Gastrocnemius medialis (tissue), 4 donors: ENCODE measurements at regions not wholly inside any gene's neighbourhood (a gene's known extent, or its start where the extent isn't known, plus 50 kb on each side); places are given as distances from the start of the nearest gene placed in this dataset.

Source experiments
- ATAC-seq, 2 donors: fragments of 150-250 bp; one replicate each; pipeline ENCODE4 v1.9.1; 2016
- DNase-seq, 2 donors: peaks; one replicate each; pipeline ENCODE4 v3.0.0-alpha.2; 2019
- H3K27ac ChIP-seq, 4 donors: fragments of 200-600 bp; sonication (generic); 1 replicate in 1 of 4; 2 replicates in 3 of 4; pipeline ENCODE4 v1.5.1; 2016 to 2018; ENCODE audit warnings: mild to moderate bottlenecking in 2 of 4, moderate library complexity in 1 of 4
- H3K27me3 ChIP-seq, 3 donors: fragments of 200-600 bp; sonication (generic) in 2 of 3; 1 replicate in 1 of 3; 2 replicates in 2 of 3; pipeline versions ENCODE4 v1.5.1 to v1.6.0; 2016 to 2019; ENCODE audit warnings: mild to moderate bottlenecking in 1 of 3, moderate library complexity in 1 of 3
- H3K36me3 ChIP-seq, 2 donors: fragments of 200-600 bp; sonication (generic) in 1 of 2; one replicate each; pipeline ENCODE4 v1.5.1; 2017 to 2018
- H3K4me1 ChIP-seq, 2 donors: fragments of 200-600 bp; sonication (generic) in 1 of 2; one replicate each; pipeline ENCODE4 v1.5.1; 2016 to 2017; ENCODE audit warnings: mild to moderate bottlenecking in 2 of 2
- H3K4me3 ChIP-seq, 4 donors: fragments of 200-600 bp; sonication (generic) in 3 of 4; 1 replicate in 1 of 4; 2 replicates in 3 of 4; pipeline ENCODE4 v1.5.1; 2016 to 2019; ENCODE audit warnings: mild to moderate bottlenecking in 2 of 4
- H3K9me3 ChIP-seq, 3 donors: fragments of 200-600 bp; sonication (generic) in 2 of 3; 1 replicate in 1 of 3; 2 replicates in 2 of 3; pipeline ENCODE4 v1.5.1; 2016 to 2019
- POLR2A ChIP-seq, 2 donors: fragments of 450-650 bp; IDR thresholded peaks; one replicate each; pipeline ENCODE4 v1.6.1; 2017; ENCODE audit warnings: antibody characterized with exemption in 2 of 2, mild to moderate bottlenecking in 2 of 2, moderate library complexity in 2 of 2
- in situ Hi-C, 4 donors: fragments of 200-750 bp; cut with MboI; loops; one replicate each; pipeline versions ENCODE4 v1.15.0 to v1.8.0; 2017; ENCODE audit warnings: low sequenced_read_pairs in 4 of 4
- intact Hi-C: fragments of 100-400 bp; cut with DNase I; formaldehyde crosslinking; loops from one replicate; pipeline ENCODE4 v1.15.1; 2023; ENCODE audit warnings: low total_unique reads
- TF ChIP-seq, protein P1 (sequence below), 5 experiments: fragments of 450-650 bp in 3 of 5; fragments of 200-600 bp in 2 of 5; sonication (generic) in 2 of 5; IDR thresholded peaks in 4 of 5; conservative IDR thresholded peaks in 1 of 5; 1 replicate in 4 of 5; 2 replicates in 1 of 5; pipeline ENCODE4 v1.5.1; 2016 to 2019; ENCODE audit warnings: antibody characterized with exemption in 5 of 5, mild to moderate bottlenecking in 3 of 5, moderate library complexity in 3 of 5

GRCh38 chr11:112822478-112823274, 138.5 kb upstream of the NCAM1 start:
- H3K36me3 ChIP-seq, result no peaks in the 10 kb centered on the region
- no peak overlapping the region for H3K27ac ChIP-seq
- ATAC-seq, result no peak
- no peak for TF ChIP-seq POLR2A (IDR thresholded peaks at IDR 0.05)
- TF ChIP-seq, protein P1, sequence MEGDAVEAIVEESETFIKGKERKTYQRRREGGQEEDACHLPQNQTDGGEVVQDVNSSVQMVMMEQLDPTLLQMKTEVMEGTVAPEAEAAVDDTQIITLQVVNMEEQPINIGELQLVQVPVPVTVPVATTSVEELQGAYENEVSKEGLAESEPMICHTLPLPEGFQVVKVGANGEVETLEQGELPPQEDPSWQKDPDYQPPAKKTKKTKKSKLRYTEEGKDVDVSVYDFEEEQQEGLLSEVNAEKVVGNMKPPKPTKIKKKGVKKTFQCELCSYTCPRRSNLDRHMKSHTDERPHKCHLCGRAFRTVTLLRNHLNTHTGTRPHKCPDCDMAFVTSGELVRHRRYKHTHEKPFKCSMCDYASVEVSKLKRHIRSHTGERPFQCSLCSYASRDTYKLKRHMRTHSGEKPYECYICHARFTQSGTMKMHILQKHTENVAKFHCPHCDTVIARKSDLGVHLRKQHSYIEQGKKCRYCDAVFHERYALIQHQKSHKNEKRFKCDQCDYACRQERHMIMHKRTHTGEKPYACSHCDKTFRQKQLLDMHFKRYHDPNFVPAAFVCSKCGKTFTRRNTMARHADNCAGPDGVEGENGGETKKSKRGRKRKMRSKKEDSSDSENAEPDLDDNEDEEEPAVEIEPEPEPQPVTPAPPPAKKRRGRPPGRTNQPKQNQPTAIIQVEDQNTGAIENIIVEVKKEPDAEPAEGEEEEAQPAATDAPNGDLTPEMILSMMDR (IDR thresholded peaks at IDR 0.05 in 4 of 5, conservative IDR thresholded peaks at IDR 0.05 in 1 of 5), result no peak
- no peaks in the 10 kb centered on the region for H3K9me3 ChIP-seq
- no peak for DNase-seq
- H3K4me1 ChIP-seq, result no peaks in the 10 kb centered on the region
- intact Hi-C loops, result no loop called here
- no peaks in the 10 kb centered on the region for H3K27me3 ChIP-seq
- in situ Hi-C loops, result no loop called here
- H3K4me3 ChIP-seq, result no peak overlapping the region

GRCh38 chr11:112826026-112826425, 135.2 kb upstream of the NCAM1 start:
- no peaks in the 10 kb centered on the region for H3K36me3 ChIP-seq
- intact Hi-C loops, result no loop called here
- DNase-seq, result no peak
- no peak for ATAC-seq
- H3K27ac ChIP-seq, result no peak overlapping the region
- no peak for TF ChIP-seq POLR2A (IDR thresholded peaks at IDR 0.05)
- TF ChIP-seq, protein P1 (IDR thresholded peaks at IDR 0.05 in 4 of 5, conservative IDR thresholded peaks at IDR 0.05 in 1 of 5), result no peak
- H3K27me3 ChIP-seq, result no peaks in the 10 kb centered on the region
- H3K9me3 ChIP-seq, result no peaks in the 10 kb centered on the region
- H3K4me3 ChIP-seq, result no peak overlapping the region
- H3K4me1 ChIP-seq, result peaks cover 0 to 5% of the 10 kb centered on the region in 2 donors
- in situ Hi-C loops, result no loop called here

DNA sequence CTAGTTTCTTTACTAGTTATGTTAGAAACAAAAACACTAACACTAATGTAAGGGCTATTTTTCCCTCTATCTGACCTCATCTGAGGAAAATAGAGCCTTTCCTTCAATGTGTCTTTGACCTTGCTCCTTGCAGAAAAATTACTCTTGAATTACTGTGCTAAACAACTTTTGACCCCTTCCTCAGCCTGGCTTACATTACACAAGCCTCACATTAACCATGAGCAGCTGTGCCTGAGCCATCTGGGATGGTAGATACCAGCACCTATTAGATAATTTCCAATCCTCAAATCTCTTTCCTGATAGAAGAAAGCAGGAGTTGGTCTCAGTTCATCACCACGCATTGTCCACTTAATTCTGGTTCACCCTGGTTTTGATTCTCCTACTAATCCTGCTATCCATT, 134.4 kb upstream of the NCAM1 start:
- TF ChIP-seq, protein P1 (IDR thresholded peaks at IDR 0.05 in 4 of 5, conservative IDR thresholded peaks at IDR 0.05 in 1 of 5), result no peak
- no peak for TF ChIP-seq POLR2A (IDR thresholded peaks at IDR 0.05)
- ATAC-seq, result no peak
- in situ Hi-C loops, result no loop called here
- H3K9me3 ChIP-seq, result no peaks in the 10 kb centered on the region
- no peak overlapping the region for H3K4me3 ChIP-seq
- H3K36me3 ChIP-seq, result no peaks in the 10 kb centered on the region
- intact Hi-C loops, result no loop called here
- no peak for DNase-seq
- H3K4me1 ChIP-seq, result peaks cover 0 to 5% of the 10 kb centered on the region in 2 donors
- H3K27ac ChIP-seq, result no peak overlapping the region
- no peaks in the 10 kb centered on the region for H3K27me3 ChIP-seq

- TF ChIP-seq, protein P1 (IDR thresholded peaks at IDR 0.05 in 4 of 5, conservative IDR thresholded peaks at IDR 0.05 in 1 of 5), result no peak
- TF ChIP-seq POLR2A (IDR thresholded peaks at IDR 0.05), result no peak
- H3K4me1 ChIP-seq, result peaks cover 0 to 5% of the 10 kb centered on the region in 2 donors
- intact Hi-C loops (no loop called here), in situ Hi-C loops (no loop called here)
- DNase-seq (peak in 1 of 2 donors; percentile 10), ATAC-seq (peak; percentile 77 to 94)
- no peaks in the 10 kb centered on the region for H3K36me3 ChIP-seq
- no peak overlapping the region for H3K4me3 ChIP-seq
- no peaks in the 10 kb centered on the region for H3K27me3 ChIP-seq
- H3K9me3 ChIP-seq, result no peaks in the 10 kb centered on the region
- H3K27ac ChIP-seq, result no peak overlapping the region
Measured at GRCh38 chr11:112828421-112828820, 132.8 kb upstream of the NCAM1 start.
